ENCODE measurements at regions not wholly inside any gene's neighbourhood (a gene's known extent, or its start where the extent isn't known, plus 50 kb on each side); places are given as distances from the start of the nearest gene placed in this dataset.

DNA sequence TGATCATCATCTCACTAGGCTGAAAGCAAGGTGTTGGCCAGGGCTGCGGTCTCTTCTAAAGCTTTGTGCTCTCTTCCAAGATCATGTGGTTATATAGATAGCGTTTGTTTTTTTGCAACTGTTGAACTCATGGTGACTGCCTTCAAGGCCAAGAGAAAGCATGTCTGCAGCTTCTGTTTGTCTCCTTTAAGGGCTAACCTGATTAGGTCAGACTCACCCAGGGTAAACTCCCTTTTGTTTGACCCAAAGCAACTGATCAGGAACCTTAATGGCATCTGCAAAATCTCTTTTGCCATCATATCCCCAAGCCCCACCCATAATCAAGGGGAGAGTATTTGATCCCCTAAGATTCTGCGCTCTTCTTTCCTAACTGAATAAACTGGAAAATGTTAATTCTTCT, 72.2 kb upstream of the ALG13 start:
- H3K27me3 ChIP-seq (ENCODE audit: insufficient read depth, low read depth) = no peaks in the 10 kb centered on the region
- no peaks in the 10 kb centered on the region for H3K36me3 ChIP-seq (ENCODE audit: low read depth)
- no peak overlapping the region for H3K4me3 ChIP-seq
- no peaks in the 10 kb centered on the region for H3K79me2 ChIP-seq (ENCODE audit: low read depth)
- H3K9me3 ChIP-seq (ENCODE audit: insufficient read depth, low read depth) = no peaks in the 10 kb centered on the region
- no peaks in the 10 kb centered on the region for H3K4me1 ChIP-seq (replicated peaks; ENCODE audit: insufficient read depth)
- H3K9me2 ChIP-seq (ENCODE audit: insufficient read depth) = no peaks in the 10 kb centered on the region
- no peaks in the 10 kb centered on the region; the same call in 1 of the 2 replicates for H4K20me1 ChIP-seq (ENCODE audit: insufficient read depth)
- no peak for DNase-seq
- H3F3A ChIP-seq (ENCODE audit: insufficient read depth, low read depth) = no peaks in the 10 kb centered on the region
- POLR2A ChIA-PET (ENCODE audit: unreplicated experiment) = no interaction called here
- TF ChIP-seq CTCF (conservative IDR thresholded peaks at IDR 0.05) (no peak), EZH2 (IDR thresholded peaks at IDR 0.05; ENCODE audit: low read depth) (no peak)
- intact Hi-C loops (cut with micrococcal nuclease; ENCODE audit: unreplicated experiment) = no loop called here
- H2AFZ ChIP-seq = no peak overlapping the region
- no peak overlapping the region for H3K27ac ChIP-seq
- no peak overlapping the region for H3K4me2 ChIP-seq
- CTCF ChIA-PET = no interaction called here
- no TSS peak for BruUV-seq (replicated peaks)

GRCh38 chrX:111609206-111609605, 71.8 kb upstream of the ALG13 start:
- no peaks in the 10 kb centered on the region for H3K4me1 ChIP-seq (replicated peaks; ENCODE audit: insufficient read depth)
- no peak overlapping the region for H3K4me3 ChIP-seq

GRCh38 chrX:111615227-111615626, 65.7 kb upstream of the ALG13 start:
- intact Hi-C loops (cut with micrococcal nuclease; ENCODE audit: unreplicated experiment) = no loop called here
- POLR2A ChIA-PET (ENCODE audit: unreplicated experiment) = no interaction called here

More at GRCh38 chrX:111609206-111609605, 71.8 kb upstream of the ALG13 start:
- no peaks in the 10 kb centered on the region for H3K9me3 ChIP-seq (ENCODE audit: insufficient read depth, low read depth)
- no peak for DNase-seq
- ChIA-PET CTCF (no interaction called here), POLR2A (ENCODE audit: unreplicated experiment) (no interaction called here)
- intact Hi-C loops (cut with micrococcal nuclease; ENCODE audit: unreplicated experiment) = no loop called here
- TF ChIP-seq EZH2 (IDR thresholded peaks at IDR 0.05; ENCODE audit: low read depth) (no peak), CTCF (conservative IDR thresholded peaks at IDR 0.05) (no peak)
- no peak overlapping the region for H2AFZ ChIP-seq
- no TSS peak for BruUV-seq (replicated peaks)
- H3K9me2 ChIP-seq (ENCODE audit: insufficient read depth) = no peaks in the 10 kb centered on the region
- no peaks in the 10 kb centered on the region for H3K27me3 ChIP-seq (ENCODE audit: insufficient read depth, low read depth)
- H3F3A ChIP-seq (ENCODE audit: insufficient read depth, low read depth) = no peaks in the 10 kb centered on the region
- H3K27ac ChIP-seq = no peak overlapping the region
- no peaks in the 10 kb centered on the region for H3K79me2 ChIP-seq (ENCODE audit: low read depth)
- no peak overlapping the region for H3K4me2 ChIP-seq
- no peaks in the 10 kb centered on the region; the same call in 1 of the 2 replicates for H4K20me1 ChIP-seq (ENCODE audit: insufficient read depth)
- H3K36me3 ChIP-seq (ENCODE audit: low read depth) = no peaks in the 10 kb centered on the region

More at GRCh38 chrX:111615227-111615626, 65.7 kb upstream of the ALG13 start:
- no peak overlapping the region for H3K4me2 ChIP-seq
- H3K4me1 ChIP-seq (replicated peaks; ENCODE audit: insufficient read depth) = no peaks in the 10 kb centered on the region
- no peaks in the 10 kb centered on the region for H3K27me3 ChIP-seq (ENCODE audit: insufficient read depth, low read depth)
- no peak for TF ChIP-seq EZH2 (IDR thresholded peaks at IDR 0.05; ENCODE audit: low read depth)
- no peak for TF ChIP-seq CTCF (conservative IDR thresholded peaks at IDR 0.05)
- no peaks in the 10 kb centered on the region for H3K9me3 ChIP-seq (ENCODE audit: insufficient read depth, low read depth)
- H3K27ac ChIP-seq = no peak overlapping the region
- H3K9me2 ChIP-seq (ENCODE audit: insufficient read depth) = no peaks in the 10 kb centered on the region; the same call in 1 of the 2 replicates
- no peaks in the 10 kb centered on the region for H3K79me2 ChIP-seq (ENCODE audit: low read depth)
- H2AFZ ChIP-seq = no peak overlapping the region
- no TSS peak for BruUV-seq (replicated peaks)
- H4K20me1 ChIP-seq (ENCODE audit: insufficient read depth) = no peaks in the 10 kb centered on the region
- CTCF ChIA-PET = no interaction called here
- DNase-seq = no peak
- no peaks in the 10 kb centered on the region for H3F3A ChIP-seq (ENCODE audit: insufficient read depth, low read depth)
- H3K4me3 ChIP-seq = no peak overlapping the region
- no peaks in the 10 kb centered on the region for H3K36me3 ChIP-seq (ENCODE audit: low read depth)
